Kidney epithelial cell (primary cell): ENCODE measurements at regions not wholly inside any gene's neighbourhood (a gene's known extent, or its start where the extent isn't known, plus 50 kb on each side); places are given as distances from the start of the nearest gene placed in this dataset.

Experiments used
- DNase-seq: peaks from one replicate; pipeline ENCODE4 v3.0.0-alpha.2; 2010; ENCODE audit warnings: low read depth
- H3K27me3 ChIP-seq: 2 replicates; pipeline ENCODE4 v1.6.0; 2011; ENCODE audit warnings: low read length; ENCODE audit not compliant: control insufficient read depth, insufficient read depth
- H3K36me3 ChIP-seq: 2 replicates; pipeline ENCODE4 v1.5.1; 2011; ENCODE audit warnings: low read length; ENCODE audit not compliant: control insufficient read depth, insufficient read depth
- H3K4me3 ChIP-seq: 2 replicates; pipeline ENCODE4 v1.5.1; 2011; ENCODE audit warnings: low read depth, mild to moderate bottlenecking, control low read depth, low read length
- CTCF ChIP-seq: IDR thresholded peaks from 2 replicates; pipeline ENCODE4 v1.5.1; 2011; ENCODE audit warnings: mild to moderate bottlenecking, moderate library complexity, low read length, control low read depth, inconsistent platforms; ENCODE audit not compliant: insufficient read depth, poor library complexity, severe bottlenecking

- Histone ChIP-seq H3K4me3 (no peak overlapping the region), H3K36me3 (no peaks in the 10 kb centered on the region), H3K27me3 (no peaks in the 10 kb centered on the region)
- no peak for TF ChIP-seq CTCF
- no peak for DNase-seq
These were observed 318.0 kb downstream of the SOX11 start for GRCh38 chr2:6010163-6010562.

- no peak for TF ChIP-seq CTCF
- Histone ChIP-seq H3K27me3 (no peaks in the 10 kb centered on the region), H3K36me3 (no peaks in the 10 kb centered on the region), H3K4me3 (no peak overlapping the region)
- DNase-seq: no peak
These were observed 319.7 kb downstream of the SOX11 start for GRCh38 chr2:6011921-6012320.

GRCh38 chr2:6017736-6018286, 325.6 kb downstream of the SOX11 start:
- Histone ChIP-seq H3K36me3 (no peaks in the 10 kb centered on the region), H3K27me3 (no peaks in the 10 kb centered on the region), H3K4me3 (no peak overlapping the region)
- no peak for TF ChIP-seq CTCF
- DNase-seq: no peak

GRCh38 chr2:6024229-6024628, 332.0 kb downstream of the SOX11 start:
- DNase-seq: no peak
- no peak for TF ChIP-seq CTCF
- H3K36me3 ChIP-seq: no peaks in the 10 kb centered on the region
- no peaks in the 10 kb centered on the region for H3K27me3 ChIP-seq
- no peak overlapping the region for H3K4me3 ChIP-seq

GRCh38 chr2:6024784-6025183, 332.6 kb downstream of the SOX11 start:
- H3K36me3 ChIP-seq: no peaks in the 10 kb centered on the region
- no peak for DNase-seq
- H3K27me3 ChIP-seq: no peaks in the 10 kb centered on the region
- H3K4me3 ChIP-seq: no peak overlapping the region
- no peak for TF ChIP-seq CTCF

GRCh38 chr2:6025391-6025790, 333.2 kb downstream of the SOX11 start:
- no peaks in the 10 kb centered on the region for H3K27me3 ChIP-seq
- no peak for TF ChIP-seq CTCF
- no peak for DNase-seq
- no peak overlapping the region for H3K4me3 ChIP-seq
- no peaks in the 10 kb centered on the region for H3K36me3 ChIP-seq
